NOMO-1 (cell line): ENCODE measurements at regions not wholly inside any gene's neighbourhood (a gene's known extent, or its start where the extent isn't known, plus 50 kb on each side); places are given as distances from the start of the nearest gene placed in this dataset.
"Not testable (repeated sequence)": the region's sequence is repeated elsewhere in the genome, so short reads cannot be mapped to it uniquely, and the experiment has no call there.

ENCODE experiments used
- DNase-seq, 2 experiments: peaks; one replicate each; lab custom pipeline; 2025; ENCODE audit not compliant: unreplicated experiment in 2 of 2; lab: John Stamatoyannopoulos, UW

GRCh38 chr4:13761581-13761980 is 134.1 kb upstream of the BOD1L1 start:
- DNase-seq: not testable (repeated sequence)

DNA sequence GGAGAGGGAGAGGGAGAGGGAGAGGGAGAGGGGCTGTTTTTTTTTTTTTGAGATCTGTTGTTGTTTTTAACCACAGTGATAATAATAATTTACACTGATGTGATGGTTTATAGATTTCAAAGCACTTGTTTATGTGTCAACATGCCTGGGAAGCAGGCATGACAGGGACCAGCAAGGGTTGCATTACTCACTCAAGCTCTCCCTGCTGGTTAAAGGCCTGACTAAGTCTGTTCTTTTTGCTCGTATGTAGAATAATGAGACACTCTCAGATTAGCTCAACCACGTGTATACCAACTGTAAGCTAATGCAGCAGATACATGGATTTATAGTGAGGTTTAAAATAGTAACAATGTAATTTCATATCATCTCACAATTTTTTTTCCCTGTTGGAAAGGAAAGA is 134.6 kb upstream of the BOD1L1 start:
- no peak for DNase-seq

- DNase-seq: no peak
These were observed 136.2 kb upstream of the BOD1L1 start for GRCh38 chr4:13763707-13764106.

DNA sequence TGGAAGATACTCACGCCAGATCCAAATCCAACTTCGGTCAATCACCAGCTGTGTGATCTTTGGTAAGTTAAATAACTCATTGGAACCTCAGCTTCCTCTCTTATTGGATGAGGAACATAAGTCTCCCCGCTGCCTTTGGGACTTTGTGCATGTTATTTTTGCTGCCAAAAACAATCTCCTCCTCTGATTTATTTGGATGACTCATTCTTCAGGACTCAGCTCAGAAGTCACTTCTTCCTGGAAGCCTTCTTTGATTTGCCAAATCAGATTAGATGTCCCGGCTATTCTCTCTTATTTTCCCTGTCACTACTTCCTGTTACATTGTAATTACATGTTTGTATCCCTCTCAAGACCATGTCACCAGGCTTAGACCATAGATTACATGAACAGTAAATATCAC is 138.0 kb upstream of the BOD1L1 start:
- DNase-seq: no peak

DNA sequence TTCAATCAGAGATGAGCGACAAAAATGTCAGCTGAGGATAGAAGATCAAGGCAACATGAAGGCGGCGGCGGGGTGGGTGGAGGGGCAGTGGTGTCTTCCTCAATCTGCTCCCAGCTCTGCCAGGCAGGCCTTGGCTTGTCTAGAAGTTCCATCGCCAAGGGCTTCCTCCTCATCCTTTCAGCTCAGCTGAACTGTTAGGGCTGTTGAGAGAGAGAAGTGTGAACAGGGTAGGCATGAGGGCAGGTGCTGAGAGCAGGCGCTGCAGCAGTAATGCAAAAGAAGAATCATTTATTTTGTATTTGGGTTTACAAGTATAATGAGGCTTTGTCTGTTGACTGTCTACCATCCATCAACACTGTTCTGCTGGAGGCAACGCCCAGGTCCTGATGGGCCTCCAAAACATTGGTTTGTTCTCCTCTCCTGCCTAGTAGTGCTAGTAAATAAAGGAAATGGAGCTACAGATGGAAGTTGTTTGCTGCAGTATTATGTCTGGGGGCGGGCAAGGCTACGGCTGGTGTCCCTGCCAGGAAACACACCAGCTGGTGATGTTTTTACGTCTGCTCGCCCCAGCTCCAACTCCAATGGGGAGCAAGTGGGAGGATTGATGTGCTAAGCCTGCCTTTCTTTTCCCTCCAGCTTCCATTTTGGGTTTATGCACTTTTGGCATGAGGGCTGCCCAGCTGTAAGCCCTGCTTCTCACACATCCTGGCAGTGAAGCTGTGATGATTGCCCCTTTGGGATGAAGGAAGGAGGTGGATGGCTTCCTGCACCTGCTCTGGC is 139.4 kb upstream of the BOD1L1 start:
- DNase-seq: no peak

DNA sequence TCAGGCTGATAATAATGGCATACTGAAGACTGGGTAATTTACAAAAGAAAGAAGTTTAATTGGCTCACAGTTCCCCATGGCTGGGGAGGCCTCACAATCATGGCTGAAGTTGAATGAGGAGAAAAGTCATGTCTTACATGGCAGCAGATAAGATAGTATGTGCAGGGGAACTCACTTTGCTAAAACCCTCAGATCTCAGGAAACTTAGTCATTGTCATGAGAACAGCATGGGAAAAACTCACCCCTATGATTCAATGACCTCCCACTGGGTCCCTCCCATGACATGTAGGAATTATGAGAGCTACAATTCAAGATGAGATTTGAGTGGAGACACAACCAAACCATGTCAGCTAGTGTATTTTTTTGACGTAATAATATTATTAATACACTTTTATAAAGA is 149.8 kb upstream of the BOD1L1 start:
- DNase-seq: no peak

GRCh38 chr4:13778367-13778766 is 150.8 kb upstream of the BOD1L1 start:
- no peak for DNase-seq

DNA sequence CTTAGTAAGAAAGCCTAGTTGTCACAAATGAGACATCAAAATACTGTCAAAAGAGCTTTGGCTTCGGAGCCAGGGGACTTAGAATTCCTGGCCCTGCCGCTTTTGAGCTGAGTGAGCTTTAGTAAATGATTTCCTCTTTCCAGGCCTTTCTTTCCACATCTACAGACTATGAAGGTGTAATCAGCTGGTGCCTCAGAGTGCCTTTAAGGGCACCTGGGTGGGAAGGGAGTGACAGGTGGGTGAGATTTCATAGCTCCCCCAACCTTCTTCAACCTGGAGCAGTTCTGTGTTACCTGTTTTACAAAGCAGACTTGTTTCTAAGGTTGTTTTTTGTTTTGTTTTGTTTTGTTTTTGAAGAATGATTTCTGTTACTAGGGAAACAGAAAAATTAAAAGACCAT is 154.7 kb upstream of the BOD1L1 start:
- no peak for DNase-seq

DNA sequence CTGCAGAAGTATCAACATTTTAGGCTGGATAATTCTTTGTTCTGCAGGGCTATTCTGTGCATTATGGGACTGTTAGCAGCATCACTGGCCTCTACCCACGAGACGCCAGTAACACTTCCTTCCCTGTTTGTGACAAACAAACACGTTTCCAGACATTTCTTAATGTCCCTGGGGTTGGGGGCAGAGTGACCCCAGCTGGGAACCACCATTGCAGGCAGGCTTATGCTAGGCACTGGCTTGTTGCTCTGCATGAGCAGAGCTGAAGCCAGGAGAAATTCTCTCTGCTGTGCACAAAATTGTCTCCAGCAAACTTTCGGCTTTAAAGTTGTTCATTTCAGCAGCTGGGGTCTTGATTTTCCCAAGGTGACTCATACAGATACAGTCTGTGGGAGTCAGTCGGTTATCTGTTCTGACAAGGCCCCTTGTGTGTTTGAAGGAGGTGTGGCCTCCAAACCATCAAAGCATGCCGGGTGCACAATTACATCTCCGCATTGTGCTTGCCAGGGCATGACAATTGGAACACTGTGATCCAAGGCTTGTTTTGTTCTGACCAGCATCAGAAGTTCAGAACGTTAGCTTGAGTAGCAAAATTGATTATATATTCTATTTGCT is 156.4 kb upstream of the BOD1L1 start:
- DNase-seq: no peak

- peak; percentile 11 to 19 for DNase-seq
These were observed 165.6 kb upstream of the BOD1L1 start for GRCh38 chr4:13793020-13793710.

DNA sequence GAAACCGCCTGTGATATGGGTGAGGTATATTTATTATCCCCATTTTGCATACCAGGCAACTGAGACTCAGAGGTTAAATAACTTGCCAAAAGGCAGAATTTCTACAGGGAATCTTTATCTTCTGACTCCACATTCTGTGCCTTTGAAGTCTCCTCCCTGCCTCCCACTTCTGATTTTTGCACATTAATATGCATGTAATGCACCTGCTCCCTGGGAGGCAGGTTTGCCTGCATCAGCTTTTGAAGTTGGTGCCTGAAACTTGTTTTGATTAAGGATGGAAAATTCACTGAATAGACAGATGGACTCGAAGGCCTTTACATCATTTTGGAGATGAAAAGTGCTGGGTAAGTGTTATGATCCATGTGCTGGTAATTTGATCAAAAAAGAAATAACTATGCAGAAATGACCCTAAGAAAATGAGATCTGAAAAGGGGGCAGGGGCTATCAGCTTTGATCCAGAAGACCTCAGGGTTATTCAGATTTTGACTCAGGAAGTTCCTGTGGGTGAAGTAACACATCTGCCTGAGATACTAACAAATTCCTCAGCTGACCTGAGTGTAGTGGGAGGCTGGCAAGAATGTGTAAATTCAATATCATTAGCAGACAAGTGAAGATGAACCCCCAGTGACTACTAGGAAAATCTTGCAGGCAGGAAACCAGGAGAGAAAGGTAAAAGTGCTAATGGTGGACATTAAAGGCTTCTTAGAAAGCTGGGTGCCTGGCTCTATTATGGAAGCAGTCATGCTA is 167.5 kb upstream of the BOD1L1 start:
- no peak for DNase-seq

DNA sequence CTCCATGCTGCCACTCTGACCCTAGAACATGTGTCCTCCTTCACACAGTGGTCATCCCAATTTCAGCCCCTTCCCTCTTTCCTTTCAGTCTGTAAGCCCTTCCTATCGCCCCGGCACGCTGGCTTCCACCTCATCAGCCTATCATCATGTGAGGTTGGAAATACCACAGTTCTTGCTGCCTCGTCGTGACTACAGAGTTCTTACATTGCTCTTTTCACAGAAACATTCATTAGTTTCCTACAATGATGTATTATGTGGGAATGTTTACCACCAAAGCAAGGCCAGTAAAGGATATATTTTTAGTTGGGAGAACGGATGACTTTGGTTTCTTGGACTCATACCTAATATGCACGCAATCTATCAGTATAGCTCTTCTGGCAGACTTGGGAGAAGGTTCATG is 169.5 kb upstream of the BOD1L1 start:
- DNase-seq: no peak

GRCh38 chr4:13815231-13815630 is 187.7 kb upstream of the BOD1L1 start:
- no peak for DNase-seq

DNA sequence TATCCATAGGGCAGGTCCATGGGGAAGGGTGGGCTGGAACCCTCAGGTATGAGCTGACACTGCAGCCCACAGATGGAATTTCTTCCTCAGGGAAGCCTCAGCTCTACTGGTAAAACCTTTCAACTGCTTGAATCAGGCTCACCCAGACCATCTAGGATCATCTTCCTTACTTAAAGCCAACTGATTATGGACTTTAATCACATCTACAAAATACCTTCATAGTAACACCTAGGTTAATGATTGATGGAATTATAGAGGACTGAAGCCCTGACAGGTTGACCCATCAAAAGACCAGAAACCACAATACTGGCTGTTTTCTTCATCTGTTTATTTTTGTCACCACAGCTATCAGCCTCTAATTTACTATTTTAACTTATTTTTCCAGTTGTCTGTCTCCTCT is 188.9 kb upstream of the BOD1L1 start:
- DNase-seq: no peak

GRCh38 chr4:13821522-13821921 is 194.0 kb upstream of the BOD1L1 start:
- DNase-seq: no peak

DNA sequence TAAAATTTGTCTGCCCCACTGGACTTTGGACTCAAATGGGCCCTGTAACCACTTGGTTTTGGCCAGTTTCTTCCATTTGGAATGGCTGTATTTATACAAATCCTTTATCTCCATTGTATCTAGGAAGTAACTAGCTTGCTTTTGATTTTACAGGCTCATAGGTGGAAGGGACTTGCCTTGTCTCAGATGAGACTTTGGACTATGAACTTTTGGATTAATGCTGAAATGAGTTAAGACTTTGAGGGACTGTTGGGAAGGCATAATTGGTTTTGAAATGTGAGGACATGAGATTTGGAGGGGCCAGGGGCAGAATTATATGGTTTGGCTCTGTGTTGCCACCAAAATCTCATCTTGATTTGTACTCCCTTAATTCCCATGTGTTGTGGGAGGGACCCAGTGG is 198.3 kb upstream of the BOD1L1 start:
- not testable (repeated sequence) for DNase-seq

DNA sequence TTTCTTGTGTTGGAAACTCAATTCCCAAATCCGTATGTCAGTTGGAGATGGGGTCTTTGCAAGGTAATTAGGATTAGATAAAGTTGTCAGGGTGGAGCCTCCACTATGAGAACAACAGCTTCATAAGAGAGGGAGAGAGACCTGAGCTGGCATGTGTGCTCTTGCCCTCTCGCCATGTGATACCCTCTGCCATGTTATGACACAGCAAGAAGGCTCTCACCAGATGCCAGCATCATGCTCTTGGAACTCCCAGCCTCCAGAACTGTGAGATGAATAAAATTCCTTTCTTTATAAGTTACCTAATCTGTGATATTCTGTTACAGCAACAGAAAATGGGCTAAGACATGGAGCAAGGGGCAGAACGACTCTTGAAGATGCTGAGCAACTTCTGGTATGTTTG is 201.9 kb upstream of the BOD1L1 start:
- no peak for DNase-seq

- DNase-seq: no peak
These were observed 202.9 kb upstream of the BOD1L1 start for GRCh38 chr4:13830449-13830848.

DNA sequence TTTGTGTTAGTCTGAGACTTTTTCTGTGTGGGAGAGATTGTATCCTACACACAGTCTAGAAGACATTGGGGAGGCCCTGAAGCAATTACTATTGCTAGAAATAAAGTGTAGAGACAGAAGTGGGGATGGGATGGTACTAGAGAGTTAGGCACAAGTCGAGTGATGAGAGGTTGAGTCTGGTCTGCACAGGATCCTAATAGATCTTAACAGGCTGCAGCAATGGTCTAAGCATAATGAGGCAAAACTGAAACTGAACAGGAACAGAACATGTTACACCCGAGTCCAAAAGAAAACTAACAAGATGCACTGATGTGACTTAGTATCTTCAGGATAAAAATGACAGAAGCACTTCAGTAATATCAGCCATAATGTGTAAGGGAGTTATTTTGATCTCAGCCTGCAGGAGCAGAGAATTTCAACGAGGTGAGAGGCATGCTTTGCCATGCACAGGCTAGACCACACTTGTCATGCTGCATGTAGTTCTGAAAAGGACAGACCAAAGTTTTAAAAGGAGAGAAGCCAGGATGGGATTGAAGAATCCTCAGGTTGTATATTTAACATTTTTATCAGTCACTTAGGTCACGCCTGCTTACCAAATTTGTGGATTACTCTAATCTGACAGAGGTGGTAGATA is 205.8 kb upstream of the BOD1L1 start:
- no peak for DNase-seq

DNA sequence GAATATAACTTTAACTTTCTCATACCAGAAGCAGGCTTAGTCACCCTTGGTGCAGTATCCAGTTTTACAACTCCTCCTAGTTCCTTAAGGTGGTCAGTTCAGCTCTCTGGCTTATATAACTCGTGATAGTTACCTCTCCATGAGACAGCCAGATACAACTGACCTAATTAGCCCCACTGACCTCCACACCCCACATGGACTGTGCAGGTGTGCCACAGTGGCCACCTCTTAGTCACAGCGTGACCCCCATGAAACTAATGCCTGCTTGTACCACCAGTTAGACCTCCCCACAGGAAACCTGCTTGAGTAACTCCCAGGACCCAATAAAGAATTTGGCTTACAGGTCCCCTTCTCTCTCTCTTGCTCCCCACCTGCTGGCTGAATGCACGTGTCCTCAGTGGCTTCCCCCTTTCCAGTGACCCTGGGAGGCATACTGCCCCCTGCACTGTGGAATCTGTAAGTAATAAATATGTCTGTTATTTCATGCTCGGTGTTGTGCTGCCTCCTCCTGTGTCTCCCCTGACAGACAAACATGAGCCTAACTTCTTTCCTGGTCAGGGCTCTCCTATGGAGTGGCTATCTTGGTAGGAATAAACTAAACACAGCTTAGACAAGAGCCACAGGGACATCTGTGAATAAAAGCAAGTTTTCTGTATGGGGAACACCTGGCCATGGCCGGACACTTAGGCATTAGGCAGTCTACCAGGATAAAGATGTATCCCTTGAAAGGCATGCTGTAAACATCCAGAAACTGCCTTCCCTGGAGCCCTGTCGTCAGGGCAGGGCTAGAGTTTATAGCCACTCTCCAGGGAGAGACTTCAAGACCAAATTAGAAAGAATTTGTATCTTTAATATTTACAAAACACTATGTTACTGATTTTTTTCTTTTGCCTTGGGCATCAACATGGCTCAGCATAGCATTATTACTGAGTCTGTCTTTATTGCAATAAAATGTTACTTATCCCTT is 209.7 kb upstream of the BOD1L1 start:
- no peak for DNase-seq
